ENCODE measurements at regions not wholly inside any gene's neighbourhood (a gene's known extent, or its start where the extent isn't known, plus 50 kb on each side); places are given as distances from the start of the nearest gene placed in this dataset.

DNA sequence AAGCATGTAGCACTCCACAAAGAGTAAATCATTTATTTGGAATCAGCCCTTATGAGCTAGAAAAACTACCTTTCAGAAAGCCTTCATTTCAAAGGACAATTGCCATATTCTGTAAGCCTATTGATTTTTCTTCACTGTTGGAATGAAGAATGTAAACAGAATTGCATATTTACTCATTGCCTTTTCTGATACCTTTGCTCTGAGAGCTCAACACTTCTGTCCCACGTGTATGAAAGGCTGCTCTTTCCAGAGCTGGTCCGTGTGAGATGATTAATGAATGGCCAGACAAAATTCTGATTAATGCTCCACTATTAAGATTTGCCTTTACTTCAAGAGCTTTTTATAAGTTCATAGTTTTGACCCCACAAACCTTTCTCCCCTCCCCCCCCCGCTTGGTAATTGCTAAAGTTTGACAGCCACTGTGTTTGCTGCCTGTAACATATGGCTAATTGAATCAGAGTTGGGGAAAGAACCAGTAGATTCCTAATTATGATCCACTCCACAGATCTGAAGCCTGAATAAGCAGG, 63.0 kb upstream of the PLEKHA5 start:
- WGBS (ENCODE audit: low lambda C conversion rate, missing lambda C conversion rate) = 37% methylated on average over 3 of the region's 3 CpGs
- Histone ChIP-seq H3K36me3 (replicated peaks; ENCODE audit: insufficient read depth, low read depth) (no peaks in the 10 kb centered on the region), H3K9me3 (ENCODE audit: low read depth) (no peaks in the 10 kb centered on the region), H3K4me3 (no peak overlapping the region), H3K27ac (peak overlapping the region; percentile 49), H3K79me2 (no peaks in the 10 kb centered on the region), H3K27me3 (no peaks in the 10 kb centered on the region), H3K4me2 (peak overlapping the region; percentile 63), H2AFZ (no peak overlapping the region), H3K4me1 (ENCODE audit: insufficient read depth) (peaks cover 11% of the 10 kb centered on the region), H3K9me2 (replicated peaks; ENCODE audit: insufficient read depth) (no peaks in the 10 kb centered on the region), H4K20me1 (ENCODE audit: insufficient read depth, poor library complexity, severe bottlenecking) (no peaks in the 10 kb centered on the region)
- TF ChIP-seq EZH2phosphoT487 (IDR thresholded peaks at IDR 0.05; ENCODE audit: low read depth, severe bottlenecking, unreplicated experiment) = no peak
- TF ChIP-seq EZH2 (IDR thresholded peaks at IDR 0.05; ENCODE audit: borderline replicate concordance) = no peak
- TF ChIP-seq, protein P1, sequence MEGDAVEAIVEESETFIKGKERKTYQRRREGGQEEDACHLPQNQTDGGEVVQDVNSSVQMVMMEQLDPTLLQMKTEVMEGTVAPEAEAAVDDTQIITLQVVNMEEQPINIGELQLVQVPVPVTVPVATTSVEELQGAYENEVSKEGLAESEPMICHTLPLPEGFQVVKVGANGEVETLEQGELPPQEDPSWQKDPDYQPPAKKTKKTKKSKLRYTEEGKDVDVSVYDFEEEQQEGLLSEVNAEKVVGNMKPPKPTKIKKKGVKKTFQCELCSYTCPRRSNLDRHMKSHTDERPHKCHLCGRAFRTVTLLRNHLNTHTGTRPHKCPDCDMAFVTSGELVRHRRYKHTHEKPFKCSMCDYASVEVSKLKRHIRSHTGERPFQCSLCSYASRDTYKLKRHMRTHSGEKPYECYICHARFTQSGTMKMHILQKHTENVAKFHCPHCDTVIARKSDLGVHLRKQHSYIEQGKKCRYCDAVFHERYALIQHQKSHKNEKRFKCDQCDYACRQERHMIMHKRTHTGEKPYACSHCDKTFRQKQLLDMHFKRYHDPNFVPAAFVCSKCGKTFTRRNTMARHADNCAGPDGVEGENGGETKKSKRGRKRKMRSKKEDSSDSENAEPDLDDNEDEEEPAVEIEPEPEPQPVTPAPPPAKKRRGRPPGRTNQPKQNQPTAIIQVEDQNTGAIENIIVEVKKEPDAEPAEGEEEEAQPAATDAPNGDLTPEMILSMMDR (IDR thresholded peaks at IDR 0.05; ENCODE audit: poor library complexity) = no peak
- peak; percentile 11 for DNase-seq (ENCODE audit: low spot score)

DNA sequence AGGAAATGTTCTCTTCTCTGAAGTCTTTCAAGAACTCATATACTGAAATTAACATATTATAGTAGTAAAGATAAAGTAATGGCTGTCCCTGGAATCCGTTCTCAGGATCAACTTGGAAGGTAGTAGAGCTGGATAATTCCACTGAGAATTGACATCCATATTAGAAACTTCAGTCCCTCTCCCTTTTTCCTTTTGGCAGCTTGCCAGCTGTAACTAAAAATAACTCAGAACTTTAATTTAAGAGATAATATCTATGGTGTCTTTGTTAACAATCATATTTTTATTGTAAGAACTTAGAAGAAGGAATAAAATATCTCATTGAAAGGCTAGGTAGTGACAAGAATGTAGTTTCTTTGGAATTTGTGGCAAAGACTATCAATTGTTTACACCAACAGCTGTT, 61.4 kb upstream of the PLEKHA5 start:
- Histone ChIP-seq H3K9me2 (replicated peaks; ENCODE audit: insufficient read depth) (no peaks in the 10 kb centered on the region), H3K4me2 (no peak overlapping the region), H3K79me2 (no peaks in the 10 kb centered on the region), H3K4me3 (no peak overlapping the region), H4K20me1 (ENCODE audit: insufficient read depth, poor library complexity, severe bottlenecking) (no peaks in the 10 kb centered on the region), H3K27ac (no peak overlapping the region), H3K9me3 (ENCODE audit: low read depth) (no peaks in the 10 kb centered on the region), H3K4me1 (ENCODE audit: insufficient read depth) (peaks cover 11% of the 10 kb centered on the region), H3K27me3 (no peaks in the 10 kb centered on the region), H2AFZ (no peak overlapping the region), H3K36me3 (replicated peaks; ENCODE audit: insufficient read depth, low read depth) (no peaks in the 10 kb centered on the region)
- 50% methylated on average over 1 of the region's 1 CpG for WGBS (ENCODE audit: low lambda C conversion rate, missing lambda C conversion rate)
- no peak for TF ChIP-seq EZH2 (IDR thresholded peaks at IDR 0.05; ENCODE audit: borderline replicate concordance)
- TF ChIP-seq, protein P1 (IDR thresholded peaks at IDR 0.05; ENCODE audit: poor library complexity) = no peak
- no peak for TF ChIP-seq EZH2phosphoT487 (IDR thresholded peaks at IDR 0.05; ENCODE audit: low read depth, severe bottlenecking, unreplicated experiment)
- DNase-seq (ENCODE audit: low spot score) = no peak

DNA sequence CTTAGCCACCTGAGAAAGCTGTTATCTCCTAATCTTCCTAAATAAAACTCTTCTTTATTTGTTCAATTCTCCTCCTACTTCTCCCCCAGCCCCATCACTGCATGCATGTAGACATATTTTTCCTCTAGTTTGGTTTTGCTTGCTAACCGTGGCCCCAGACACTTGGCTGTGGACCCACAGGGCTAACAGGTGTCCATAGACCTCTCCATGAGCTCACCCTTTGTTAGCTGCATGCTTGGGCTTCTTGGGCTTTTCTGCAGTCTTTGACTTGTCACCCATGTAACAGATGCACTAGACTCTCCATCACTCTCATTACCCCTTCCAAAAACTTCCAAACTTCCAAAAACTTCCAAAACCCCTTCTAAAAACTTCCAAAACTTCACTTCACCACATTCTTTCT, 59.2 kb upstream of the PLEKHA5 start:
- H3K27me3 ChIP-seq = no peaks in the 10 kb centered on the region
- no peaks in the 10 kb centered on the region for H3K36me3 ChIP-seq (replicated peaks; ENCODE audit: insufficient read depth, low read depth)
- no peak overlapping the region for H3K4me3 ChIP-seq
- H3K79me2 ChIP-seq = no peaks in the 10 kb centered on the region
- no peaks in the 10 kb centered on the region for H3K9me2 ChIP-seq (replicated peaks; ENCODE audit: insufficient read depth)
- peaks cover 7% of the 10 kb centered on the region for H3K4me1 ChIP-seq (ENCODE audit: insufficient read depth)
- DNase-seq (ENCODE audit: low spot score) = no peak
- TF ChIP-seq EZH2phosphoT487 (IDR thresholded peaks at IDR 0.05; ENCODE audit: low read depth, severe bottlenecking, unreplicated experiment) = no peak
- TF ChIP-seq, protein P1 (IDR thresholded peaks at IDR 0.05; ENCODE audit: poor library complexity) = no peak
- no peak for TF ChIP-seq EZH2 (IDR thresholded peaks at IDR 0.05; ENCODE audit: borderline replicate concordance)
- H3K27ac ChIP-seq = no peak overlapping the region
- WGBS (ENCODE audit: low lambda C conversion rate, missing lambda C conversion rate) = 75% methylated on average over 1 of the region's 1 CpG
- H2AFZ ChIP-seq = no peak overlapping the region
- no peak overlapping the region for H3K4me2 ChIP-seq
- H4K20me1 ChIP-seq (ENCODE audit: insufficient read depth, poor library complexity, severe bottlenecking) = no peaks in the 10 kb centered on the region
- no peaks in the 10 kb centered on the region for H3K9me3 ChIP-seq (ENCODE audit: low read depth)

DNA sequence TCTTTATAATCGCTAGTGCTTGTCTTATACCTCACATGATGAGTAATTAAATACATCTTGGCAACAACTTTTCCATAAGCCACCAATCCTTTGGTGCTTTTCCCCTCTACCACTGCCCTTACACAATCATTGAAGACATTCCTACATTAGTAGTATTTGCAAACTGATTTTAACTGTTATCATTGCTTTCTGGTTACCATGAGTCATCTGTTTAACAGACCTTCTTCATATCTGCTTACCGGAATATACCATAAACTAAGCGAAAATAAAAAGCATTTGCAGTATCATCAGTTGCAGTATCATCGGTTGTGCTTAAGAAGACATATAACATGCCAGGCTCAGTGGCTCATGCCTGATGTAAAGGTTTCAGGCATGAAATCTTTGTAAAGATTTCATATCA, 54.8 kb upstream of the PLEKHA5 start:
- Histone ChIP-seq H3K36me3 (replicated peaks; ENCODE audit: insufficient read depth, low read depth) (no peaks in the 10 kb centered on the region), H3K27me3 (no peaks in the 10 kb centered on the region), H3K4me2 (no peak overlapping the region), H2AFZ (no peak overlapping the region), H3K79me2 (no peaks in the 10 kb centered on the region), H3K9me2 (replicated peaks; ENCODE audit: insufficient read depth) (no peaks in the 10 kb centered on the region), H3K4me1 (ENCODE audit: insufficient read depth) (no peaks in the 10 kb centered on the region), H3K9me3 (ENCODE audit: low read depth) (no peaks in the 10 kb centered on the region), H4K20me1 (ENCODE audit: insufficient read depth, poor library complexity, severe bottlenecking) (no peaks in the 10 kb centered on the region), H3K4me3 (no peak overlapping the region), H3K27ac (peak overlapping the region; percentile 17)
- no peak for TF ChIP-seq EZH2 (IDR thresholded peaks at IDR 0.05; ENCODE audit: borderline replicate concordance)
- no peak for TF ChIP-seq EZH2phosphoT487 (IDR thresholded peaks at IDR 0.05; ENCODE audit: low read depth, severe bottlenecking, unreplicated experiment)
- TF ChIP-seq, protein P1 (IDR thresholded peaks at IDR 0.05; ENCODE audit: poor library complexity) = no peak
- WGBS (ENCODE audit: low lambda C conversion rate, missing lambda C conversion rate) = 48% methylated on average over 4 of the region's 4 CpGs
- no peak for DNase-seq (ENCODE audit: low spot score)

Measured in hepatocyte (in vitro differentiated cells).